ENCODE measurements at regions not wholly inside any gene's neighbourhood (a gene's known extent, or its start where the extent isn't known, plus 50 kb on each side); places are given as distances from the start of the nearest gene placed in this dataset.

DNA sequence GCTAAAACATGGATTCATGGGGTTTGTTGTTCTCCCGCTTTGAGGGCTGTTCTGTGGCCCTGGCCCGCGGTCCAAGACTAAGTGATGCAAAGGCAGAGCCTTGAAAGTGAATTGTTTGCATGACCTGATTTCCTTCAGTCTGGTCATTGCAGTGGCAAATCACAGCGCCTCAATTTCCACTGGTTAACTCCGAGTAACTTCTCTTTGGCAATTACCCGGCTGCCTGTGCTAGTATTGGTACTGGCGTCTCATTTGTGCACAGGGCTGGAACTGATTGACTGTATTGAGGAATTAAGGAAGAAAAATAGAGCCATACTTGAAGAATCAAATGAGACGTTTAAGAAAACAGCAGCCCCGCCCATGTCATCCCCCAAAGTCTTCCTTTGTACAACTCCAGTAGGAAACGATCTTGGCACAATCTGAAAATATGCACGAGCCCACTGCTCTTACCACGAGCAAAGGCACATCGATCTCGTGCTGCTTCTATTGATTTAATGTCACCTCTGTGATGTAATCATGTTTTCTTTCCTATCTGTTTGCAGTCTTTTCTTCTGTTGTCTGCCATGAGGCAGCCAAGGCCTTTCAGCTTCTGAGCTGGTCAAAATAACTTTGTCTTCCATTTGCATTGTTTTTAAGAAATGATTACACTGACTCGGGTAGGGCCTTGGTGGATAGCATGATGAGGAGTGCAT, 60.6 kb upstream of the SHH start:
- no peak for DNase-seq (ENCODE audit: low read depth in 2 of 2)

DNA sequence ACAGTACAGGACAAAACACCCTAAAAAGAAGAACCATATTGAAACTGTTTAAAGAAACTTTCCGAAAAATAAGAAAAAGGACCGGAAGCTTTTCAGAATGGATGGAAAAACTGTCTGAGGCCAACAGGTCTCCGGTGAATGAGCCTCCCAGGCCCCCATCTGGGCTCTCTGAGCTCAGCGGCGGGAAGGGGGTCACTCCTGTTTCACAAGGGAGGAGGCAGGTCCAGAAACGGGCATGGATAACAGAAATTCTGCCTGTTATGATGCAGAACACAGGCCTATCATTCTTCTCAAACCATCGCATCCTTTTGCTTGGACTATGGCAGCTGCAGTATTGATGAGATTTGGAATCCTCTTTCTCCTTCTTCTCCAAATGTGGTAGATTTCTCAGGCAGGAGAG, 58.9 kb upstream of the SHH start:
- no peak for DNase-seq (ENCODE audit: low read depth in 2 of 2)

DNA sequence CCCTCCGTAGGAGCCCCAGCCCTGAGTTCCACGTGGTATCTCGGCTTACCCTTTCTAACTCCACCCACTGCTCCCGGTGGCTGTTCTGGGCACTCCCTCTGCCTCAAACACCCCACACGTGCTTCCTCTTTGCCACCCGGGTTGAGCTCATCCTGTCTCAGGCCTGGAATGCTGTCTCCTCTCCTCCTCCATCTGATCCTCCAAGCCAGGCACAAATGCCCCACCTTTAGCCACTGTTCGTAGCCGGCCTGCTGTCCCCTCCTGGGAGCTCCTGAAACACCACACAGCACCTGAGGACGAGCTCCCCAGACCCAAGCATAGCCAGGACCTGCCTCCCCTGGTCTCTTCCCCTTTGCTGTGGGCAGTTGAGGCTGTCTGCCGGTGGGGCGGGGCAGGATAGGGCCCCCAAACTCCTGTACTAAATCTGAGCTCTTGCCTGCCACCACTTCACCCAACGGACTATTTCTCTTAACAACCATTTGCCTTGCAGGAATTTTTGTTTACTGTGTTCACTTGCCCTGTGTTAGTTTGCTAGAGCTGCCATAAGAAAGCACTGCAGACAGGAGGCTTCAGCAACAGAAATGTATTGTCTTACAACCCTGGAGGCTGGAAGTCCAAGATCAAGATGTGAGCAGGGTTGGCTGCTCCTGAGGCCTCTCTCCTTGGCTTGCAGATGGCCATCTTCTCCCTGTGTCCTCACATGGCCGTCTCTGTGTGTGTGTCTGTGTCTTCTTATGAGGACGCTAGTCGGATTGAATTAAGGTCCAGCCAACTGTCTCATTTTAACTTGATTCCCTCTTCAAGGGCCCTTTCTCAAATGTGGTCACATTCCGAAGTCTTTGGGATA, 58.3 kb upstream of the SHH start:
- DNase-seq (ENCODE audit: low read depth in 2 of 2) = no peak

DNA sequence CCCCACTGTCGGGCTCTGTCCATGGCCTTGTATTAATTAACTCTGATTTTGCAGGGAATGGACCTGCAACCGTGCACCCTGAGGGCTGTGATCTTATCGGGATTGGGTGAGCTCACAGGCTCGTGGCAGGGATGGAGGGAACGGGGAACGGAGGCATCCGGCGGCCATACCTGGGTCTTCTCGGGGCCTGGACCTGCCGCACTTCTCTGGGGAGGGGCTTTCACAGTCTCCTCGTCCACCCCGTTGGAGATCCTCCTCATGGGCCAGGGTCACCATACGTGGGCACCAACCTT, 57.5 kb upstream of the SHH start:
- no peak for DNase-seq (ENCODE audit: low read depth in 2 of 2)

DNA sequence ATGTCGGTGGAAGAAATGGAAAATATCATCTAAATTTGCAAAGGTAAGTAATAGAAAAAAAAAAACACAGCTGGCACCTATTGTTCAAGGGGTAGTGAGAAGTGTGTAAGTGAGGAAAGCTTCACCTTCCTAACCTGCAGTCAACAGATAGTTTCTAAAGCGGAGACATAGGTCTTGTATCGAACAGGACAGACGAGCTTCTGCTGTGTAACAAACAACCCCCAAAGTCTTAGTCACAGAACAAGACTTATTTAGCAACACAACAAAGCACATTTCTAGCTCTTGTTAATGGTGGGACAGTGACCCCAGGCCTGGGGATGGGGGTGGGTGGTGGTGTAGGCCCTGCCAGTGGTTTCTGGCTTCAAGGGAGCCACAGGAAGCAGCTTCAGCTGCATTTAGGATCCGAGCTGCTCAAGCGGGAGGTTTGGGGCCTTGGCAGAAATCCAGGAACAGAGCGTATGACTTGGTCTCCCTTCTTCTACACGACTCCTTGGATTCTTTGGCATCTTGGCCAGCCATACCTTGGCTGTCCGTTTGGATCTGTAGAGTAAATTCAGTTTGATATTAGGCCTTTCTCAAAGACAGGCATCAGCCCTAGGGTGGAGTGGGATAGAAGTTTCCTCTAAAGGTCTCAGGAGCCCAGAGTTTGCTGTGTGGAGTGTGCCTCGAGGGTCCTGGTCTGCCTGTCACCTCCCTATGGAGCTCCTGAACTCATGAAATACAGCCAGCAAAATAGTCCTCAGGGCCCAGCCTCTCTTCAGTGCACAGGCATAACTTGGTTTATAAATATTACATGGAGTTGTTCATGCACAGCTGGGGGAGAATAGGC, 56.9 kb upstream of the SHH start:
- no peak for DNase-seq (ENCODE audit: low read depth in 2 of 2)

DNA sequence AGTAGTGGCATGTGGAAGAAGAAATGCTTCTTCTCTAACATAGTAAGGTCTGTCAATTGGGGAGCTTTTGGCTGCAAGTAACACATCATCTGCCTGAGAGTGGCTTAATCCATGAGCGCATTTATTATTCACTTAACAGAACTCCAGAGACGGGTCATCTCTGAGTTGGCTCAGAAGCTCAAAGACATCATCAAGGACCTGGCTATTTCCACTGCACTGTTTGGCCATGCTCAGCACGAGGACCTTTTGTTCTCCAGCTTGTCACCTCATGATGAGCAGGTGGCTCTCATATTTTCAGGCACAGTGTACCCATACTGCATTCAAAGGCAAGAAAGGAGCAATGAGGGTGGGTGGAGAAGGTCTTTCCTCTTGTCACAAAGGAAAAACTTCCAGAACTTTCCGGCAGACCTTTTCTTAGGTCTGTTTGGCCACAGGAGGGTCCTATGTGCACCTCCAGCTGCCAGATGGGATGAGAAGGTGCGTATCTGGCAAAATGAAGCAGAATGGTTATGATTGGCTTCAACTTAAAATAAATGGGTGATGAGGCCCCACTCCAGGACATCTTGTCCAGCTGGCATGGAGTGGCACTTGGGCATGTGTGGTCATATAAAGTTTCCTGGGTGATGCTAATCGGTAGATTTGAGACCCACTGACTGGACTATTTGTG, 55.6 kb upstream of the SHH start:
- no peak for DNase-seq (ENCODE audit: low read depth in 2 of 2)

DNA sequence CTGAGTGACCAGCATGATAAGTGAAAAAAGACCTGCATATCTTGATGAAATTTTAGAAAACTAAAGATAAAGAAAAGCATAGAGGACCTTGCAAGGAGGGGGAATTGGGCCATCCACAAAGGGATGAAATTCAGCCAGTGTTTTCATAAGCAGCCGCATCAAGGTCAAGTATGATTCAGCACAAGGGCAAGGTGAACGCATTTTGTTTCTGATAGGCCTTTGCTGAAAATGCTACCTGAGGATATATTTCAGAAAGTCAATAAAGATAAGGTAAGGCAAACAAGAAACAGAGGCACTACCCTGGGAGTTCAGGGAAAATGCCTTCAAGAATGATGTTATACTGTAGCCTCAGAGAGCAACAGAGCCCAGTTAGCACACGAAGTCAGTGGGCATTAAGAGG, 55.0 kb upstream of the SHH start:
- no peak for DNase-seq (ENCODE audit: low read depth in 2 of 2)

DNA sequence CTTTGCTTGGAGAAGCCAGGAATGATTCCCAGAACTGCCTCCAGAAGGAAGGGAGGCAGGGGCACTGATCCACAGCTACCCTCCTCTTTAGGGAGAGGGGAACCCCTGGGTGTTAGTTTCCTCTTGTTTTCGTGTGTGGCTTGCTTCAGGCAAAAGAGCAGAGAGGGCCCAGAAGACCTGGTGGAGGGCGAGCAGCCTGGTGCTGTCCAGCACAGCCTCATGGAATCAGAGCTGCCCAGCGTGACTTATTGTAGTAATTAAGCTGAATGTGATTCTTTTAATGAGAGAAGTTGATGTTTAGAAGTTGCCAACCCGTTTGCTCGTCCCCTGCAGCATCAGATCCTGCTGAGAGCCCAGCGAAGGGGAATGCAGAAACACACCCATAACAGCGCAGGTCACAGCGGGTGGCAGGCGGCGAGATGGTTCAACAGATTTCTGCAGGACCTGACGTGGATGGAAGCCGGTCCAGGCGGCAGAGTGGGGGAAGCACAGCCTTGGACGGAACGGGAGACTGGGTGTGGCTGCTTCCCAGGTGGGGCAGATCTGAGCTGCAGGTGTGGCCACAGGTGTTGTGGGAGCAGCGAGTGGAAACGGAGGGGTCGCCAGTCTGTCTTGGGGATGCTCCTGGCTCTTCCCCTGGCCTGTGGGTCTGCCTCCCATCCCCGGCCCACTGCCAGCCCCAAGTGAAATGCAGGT, 53.7 kb upstream of the SHH start:
- DNase-seq (ENCODE audit: low read depth in 2 of 2) = no peak

DNA sequence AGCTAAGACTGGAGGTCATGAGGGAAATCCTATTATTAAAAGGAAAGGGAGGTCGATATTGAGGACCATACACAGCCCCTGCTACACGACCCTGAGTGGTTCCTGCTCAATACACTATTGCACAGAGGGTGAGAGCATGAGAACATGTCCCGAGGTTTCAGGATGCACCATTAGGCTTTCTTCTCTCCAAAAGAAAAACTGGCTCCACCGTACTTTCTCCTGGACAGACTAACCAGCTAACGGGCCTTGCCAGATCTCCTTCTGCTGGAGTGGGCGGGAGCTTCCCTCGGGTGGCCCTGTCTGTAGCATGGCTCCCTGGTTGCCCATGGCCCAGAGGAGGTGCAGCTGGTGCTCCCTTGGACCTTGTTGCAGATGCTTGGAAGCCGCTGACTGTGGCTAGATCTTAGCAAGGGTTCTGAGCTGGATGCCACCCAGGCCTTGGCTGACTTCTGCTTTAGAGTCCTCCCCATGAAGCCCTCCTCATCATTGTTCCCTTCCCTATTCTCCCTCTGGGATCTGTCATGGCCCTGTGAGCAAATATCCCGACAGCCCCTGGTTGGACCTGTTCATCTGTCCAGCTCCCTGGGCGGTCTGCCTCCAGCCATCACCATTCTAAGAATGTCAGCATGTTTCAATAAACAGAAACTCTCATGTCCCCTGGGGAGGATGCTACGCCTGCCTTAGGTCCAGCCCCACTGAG, 52.9 kb upstream of the SHH start:
- no peak for DNase-seq (ENCODE audit: low read depth in 2 of 2)

DNA sequence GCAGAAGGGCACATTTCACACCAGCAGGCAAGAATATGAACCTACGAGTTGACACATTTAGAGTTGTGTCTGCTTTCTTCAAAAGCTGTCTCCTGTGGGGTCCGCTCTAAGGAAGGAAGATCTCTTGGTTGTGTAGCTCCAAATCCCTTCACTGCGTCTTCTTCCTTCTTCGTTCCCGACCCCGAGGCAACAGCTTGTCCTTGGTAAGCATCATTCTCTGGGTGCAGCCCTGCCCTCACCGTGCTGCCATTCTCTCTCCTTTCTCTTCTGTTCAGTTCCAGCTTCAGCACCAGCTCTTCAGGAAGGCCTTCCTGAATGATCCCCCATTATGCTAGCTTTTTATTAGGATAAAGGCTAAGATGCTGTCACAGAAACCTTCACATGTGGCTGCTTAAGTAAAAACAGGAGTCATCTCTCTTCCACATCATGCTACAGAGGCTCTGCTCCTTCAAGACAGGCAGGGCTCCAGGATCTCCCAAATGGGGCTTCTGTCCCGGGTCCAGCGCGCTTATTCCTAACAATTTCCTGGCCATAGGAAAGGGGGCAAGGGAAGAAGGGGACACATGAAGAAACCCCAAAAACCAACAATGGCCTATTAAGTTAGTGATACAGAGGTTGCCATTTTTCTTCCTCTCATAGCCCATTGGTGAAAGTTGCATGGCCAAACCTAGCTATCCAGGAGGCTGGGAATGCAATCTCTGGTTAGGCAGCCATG, 52.2 kb upstream of the SHH start:
- no peak for DNase-seq (ENCODE audit: low read depth in 2 of 2)

DNA sequence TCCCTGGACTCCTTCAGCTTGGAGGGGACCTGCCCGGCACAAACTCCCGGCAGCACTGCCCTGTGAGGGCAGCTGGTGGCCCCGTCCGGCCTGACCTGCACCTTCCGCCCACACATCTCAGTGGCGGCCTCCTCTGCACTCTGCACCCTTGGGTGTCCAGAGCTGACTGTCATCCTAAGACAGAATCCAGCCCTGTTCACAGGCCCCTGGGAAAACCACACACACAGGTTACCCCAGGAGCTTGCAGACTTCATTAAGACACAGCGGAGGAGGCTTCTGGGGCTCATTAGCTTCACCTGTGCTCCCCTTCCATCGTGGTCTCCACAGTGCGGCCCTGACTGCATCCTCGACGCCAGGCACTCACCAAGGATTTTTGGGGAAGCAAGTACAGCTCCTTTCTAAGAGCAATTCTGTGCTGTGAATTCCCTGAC, 51.5 kb upstream of the SHH start:
- DNase-seq (ENCODE audit: low read depth in 2 of 2) = no peak

DNA sequence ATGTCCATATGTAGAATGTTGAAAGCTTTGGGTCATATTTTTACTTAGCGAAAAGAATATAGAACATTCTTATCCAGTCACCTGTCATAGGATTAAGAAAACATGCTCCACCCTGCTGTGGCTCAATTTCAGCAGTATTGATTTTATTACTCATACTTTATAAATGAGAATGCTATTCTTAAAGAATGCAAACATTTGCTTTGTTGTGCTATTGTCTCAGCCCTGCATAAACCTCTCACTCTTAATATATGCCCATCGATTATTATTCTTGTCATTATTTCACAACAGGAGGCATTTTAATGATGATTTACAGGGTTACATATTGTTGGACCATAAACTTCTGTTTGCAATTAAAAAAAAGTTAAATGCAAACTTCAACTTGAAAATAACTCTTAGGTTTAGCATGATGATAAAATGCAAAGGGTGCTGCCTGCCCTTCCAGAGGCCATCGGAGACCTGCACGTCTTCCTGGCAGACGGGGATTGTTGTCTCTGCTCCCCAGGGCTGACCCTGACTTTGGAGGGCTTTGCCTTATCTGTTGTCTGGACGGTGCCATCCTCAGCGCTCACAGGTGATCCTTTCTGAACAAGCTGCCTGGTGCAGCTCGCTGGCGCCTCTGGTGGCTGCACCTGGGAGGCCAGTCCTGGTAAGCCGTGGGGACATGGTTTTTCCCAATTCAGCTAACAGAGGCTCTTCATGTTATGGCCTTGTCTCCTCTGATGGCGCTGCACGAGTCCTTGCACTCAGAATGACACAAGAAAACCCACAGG, 50.0 kb upstream of the SHH start:
- no peak for DNase-seq (ENCODE audit: low read depth in 2 of 2)
